ENCODE measurements at regions not wholly inside any gene's neighbourhood (a gene's known extent, or its start where the extent isn't known, plus 50 kb on each side); places are given as distances from the start of the nearest gene placed in this dataset.
"Not testable (repeated sequence)": the region's sequence is repeated elsewhere in the genome, so short reads cannot be mapped to it uniquely, and the experiment has no call there.

DNA sequence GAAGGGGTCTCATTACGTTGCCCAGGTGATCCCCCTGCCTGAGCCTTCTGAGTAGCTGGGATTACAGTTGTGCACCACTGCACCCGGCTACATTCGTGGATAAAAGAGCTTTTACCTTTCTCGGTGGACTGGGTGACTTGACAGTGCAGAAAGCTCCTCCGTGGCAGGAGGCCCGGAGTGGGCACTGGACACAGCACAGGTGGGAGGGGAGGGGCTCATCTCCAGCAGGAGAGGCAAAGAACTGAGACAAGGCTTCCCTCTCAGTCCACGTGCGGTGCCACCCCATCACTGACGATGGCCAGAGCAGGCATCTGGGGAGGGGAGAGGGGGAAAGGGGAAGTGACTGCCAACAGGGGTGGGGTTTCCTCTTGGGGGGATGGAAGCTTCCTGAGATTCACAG lies 118.4 kb downstream of the SHANK2 start:
- Histone ChIP-seq H3K9me3 (no peaks in the 10 kb centered on the region), H3K4me3 (no peak overlapping the region), H3K27ac (no peak overlapping the region), H3K36me3 (no peaks in the 10 kb centered on the region), H3K27me3 (no peaks in the 10 kb centered on the region), H3K4me1 (no peaks in the 10 kb centered on the region)
- TF ChIP-seq POLR2A (IDR thresholded peaks at IDR 0.05), result no peak
- TF ChIP-seq, protein P1, sequence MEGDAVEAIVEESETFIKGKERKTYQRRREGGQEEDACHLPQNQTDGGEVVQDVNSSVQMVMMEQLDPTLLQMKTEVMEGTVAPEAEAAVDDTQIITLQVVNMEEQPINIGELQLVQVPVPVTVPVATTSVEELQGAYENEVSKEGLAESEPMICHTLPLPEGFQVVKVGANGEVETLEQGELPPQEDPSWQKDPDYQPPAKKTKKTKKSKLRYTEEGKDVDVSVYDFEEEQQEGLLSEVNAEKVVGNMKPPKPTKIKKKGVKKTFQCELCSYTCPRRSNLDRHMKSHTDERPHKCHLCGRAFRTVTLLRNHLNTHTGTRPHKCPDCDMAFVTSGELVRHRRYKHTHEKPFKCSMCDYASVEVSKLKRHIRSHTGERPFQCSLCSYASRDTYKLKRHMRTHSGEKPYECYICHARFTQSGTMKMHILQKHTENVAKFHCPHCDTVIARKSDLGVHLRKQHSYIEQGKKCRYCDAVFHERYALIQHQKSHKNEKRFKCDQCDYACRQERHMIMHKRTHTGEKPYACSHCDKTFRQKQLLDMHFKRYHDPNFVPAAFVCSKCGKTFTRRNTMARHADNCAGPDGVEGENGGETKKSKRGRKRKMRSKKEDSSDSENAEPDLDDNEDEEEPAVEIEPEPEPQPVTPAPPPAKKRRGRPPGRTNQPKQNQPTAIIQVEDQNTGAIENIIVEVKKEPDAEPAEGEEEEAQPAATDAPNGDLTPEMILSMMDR (IDR thresholded peaks at IDR 0.05), result no peak
- 43% methylated on average over 3 of the region's 9 CpGs for WGBS (ENCODE audit: insufficient coverage, low coverage, low lambda C conversion rate, missing lambda C conversion rate)
- intact Hi-C loops (cut with DNase I), result no loop called here
- ATAC-seq (no peak), DNase-seq (no peak)

DNA sequence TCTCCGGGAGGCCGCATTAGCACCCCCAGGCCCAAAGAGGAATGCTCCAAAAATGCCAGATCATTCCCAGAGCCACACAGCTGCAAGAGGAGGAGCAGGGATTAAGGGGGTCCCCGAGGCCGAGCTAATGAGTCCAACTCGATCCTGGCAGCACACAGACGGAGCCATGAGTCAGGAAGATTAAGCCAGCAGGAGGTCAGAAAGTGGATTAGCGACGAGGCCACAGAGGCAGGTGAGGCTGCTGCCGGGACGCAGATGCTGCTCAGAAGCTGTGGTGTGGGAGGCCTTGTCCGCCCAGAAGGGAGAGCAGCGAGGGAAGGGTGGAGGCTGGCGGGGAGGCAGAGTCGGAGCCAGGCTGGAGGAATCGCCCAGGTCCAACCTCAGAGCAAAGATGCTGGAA lies 120.5 kb downstream of the SHANK2 start:
- ATAC-seq (no peak), DNase-seq (no peak)
- no peak overlapping the region for H3K27ac ChIP-seq
- TF ChIP-seq POLR2A (IDR thresholded peaks at IDR 0.05), result no peak
- TF ChIP-seq, protein P1 (IDR thresholded peaks at IDR 0.05), result no peak
- intact Hi-C loops (cut with DNase I), result no loop called here
- H3K4me1 ChIP-seq, result no peaks in the 10 kb centered on the region
- 60% methylated on average over 2 of the region's 15 CpGs for WGBS (ENCODE audit: insufficient coverage, low coverage, low lambda C conversion rate, missing lambda C conversion rate)
- H3K4me3 ChIP-seq, result no peak overlapping the region
- no peaks in the 10 kb centered on the region for H3K9me3 ChIP-seq
- H3K36me3 ChIP-seq, result no peaks in the 10 kb centered on the region
- H3K27me3 ChIP-seq, result no peaks in the 10 kb centered on the region

DNA sequence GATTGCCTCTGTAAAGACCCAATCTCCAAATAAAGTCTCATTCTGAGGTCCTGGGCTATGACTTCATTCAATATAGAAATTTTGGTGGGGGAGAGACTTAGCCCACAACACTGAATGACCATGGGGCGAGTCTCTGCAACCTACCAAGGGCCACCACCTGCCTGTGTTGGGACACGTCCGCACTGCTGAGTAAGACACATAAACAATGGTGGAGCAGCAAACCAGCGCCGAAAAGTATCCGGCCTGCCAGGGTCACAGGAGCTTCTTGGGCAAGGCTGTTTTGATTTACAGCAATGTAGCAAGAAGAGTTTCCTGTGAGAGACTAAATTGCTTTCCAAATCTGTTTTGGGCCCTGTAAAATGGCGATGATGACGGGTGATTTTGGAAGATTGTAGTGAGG lies 122.3 kb downstream of the SHANK2 start:
- TF ChIP-seq POLR2A (IDR thresholded peaks at IDR 0.05), result no peak
- TF ChIP-seq, protein P1 (IDR thresholded peaks at IDR 0.05), result no peak
- no peak overlapping the region for H3K27ac ChIP-seq
- no peak overlapping the region for H3K4me3 ChIP-seq
- H3K9me3 ChIP-seq, result no peaks in the 10 kb centered on the region
- no peaks in the 10 kb centered on the region for H3K36me3 ChIP-seq
- no peaks in the 10 kb centered on the region for H3K4me1 ChIP-seq
- no peak for DNase-seq
- intact Hi-C loops (cut with DNase I), result no loop called here
- no peaks in the 10 kb centered on the region for H3K27me3 ChIP-seq
- WGBS (ENCODE audit: insufficient coverage, low coverage, low lambda C conversion rate, missing lambda C conversion rate), result 93% methylated on average over 8 of the region's 8 CpGs
- no peak for ATAC-seq

DNA sequence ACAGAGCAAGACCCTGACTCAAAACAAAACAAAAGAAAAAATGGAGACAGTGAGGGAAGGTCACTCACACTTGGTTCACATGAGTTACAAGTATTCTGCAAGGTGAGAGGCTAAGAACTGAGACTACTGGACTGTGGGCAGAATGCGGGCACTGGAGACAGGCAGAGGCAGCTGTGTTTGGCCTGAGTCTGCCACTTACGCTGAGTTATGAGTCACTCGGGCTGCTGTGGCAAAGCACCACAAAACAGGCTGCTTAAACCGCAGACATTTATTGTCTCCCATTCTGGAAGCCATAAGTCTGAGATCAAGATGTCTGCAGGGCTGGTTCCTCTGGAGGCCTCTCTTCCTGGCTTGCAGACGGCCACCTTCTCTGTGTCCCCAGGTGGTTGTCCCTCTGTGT lies 122.8 kb downstream of the SHANK2 start:
- Histone ChIP-seq H3K4me1 (no peaks in the 10 kb centered on the region), H3K27me3 (no peaks in the 10 kb centered on the region), H3K9me3 (no peaks in the 10 kb centered on the region), H3K4me3 (no peak overlapping the region), H3K36me3 (no peaks in the 10 kb centered on the region), H3K27ac (no peak overlapping the region)
- DNase-seq (no peak), ATAC-seq (no peak)
- no peak for TF ChIP-seq POLR2A (IDR thresholded peaks at IDR 0.05)
- TF ChIP-seq, protein P1 (IDR thresholded peaks at IDR 0.05), result no peak
- intact Hi-C loops (cut with DNase I), result no loop called here
- WGBS (ENCODE audit: insufficient coverage, low coverage, low lambda C conversion rate, missing lambda C conversion rate), result no CpG with 5 or more reads among the region's 5 CpGs

DNA sequence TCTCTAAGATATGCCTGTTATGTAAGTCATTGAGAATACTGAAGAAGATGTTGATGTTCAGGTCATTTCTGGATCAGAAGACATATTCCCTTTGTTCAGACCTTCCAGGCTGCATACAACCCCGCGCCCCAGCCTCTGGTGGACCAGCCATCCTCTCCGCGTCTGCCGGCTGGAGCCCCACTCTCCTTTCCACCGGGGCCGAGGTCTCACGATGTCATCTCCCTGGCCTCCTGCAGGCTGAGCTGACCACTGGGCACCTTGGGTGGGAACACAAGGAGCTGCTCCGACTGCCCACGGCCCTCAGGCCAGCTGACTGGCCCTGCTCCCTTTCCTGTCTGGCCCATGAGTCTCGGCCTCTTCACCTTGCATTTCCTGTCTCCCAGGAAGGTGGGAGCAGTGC lies 124.6 kb downstream of the SHANK2 start:
- intact Hi-C loops (cut with DNase I), result no loop called here
- 85% methylated on average over 11 of the region's 11 CpGs for WGBS (ENCODE audit: insufficient coverage, low coverage, low lambda C conversion rate, missing lambda C conversion rate)

DNA sequence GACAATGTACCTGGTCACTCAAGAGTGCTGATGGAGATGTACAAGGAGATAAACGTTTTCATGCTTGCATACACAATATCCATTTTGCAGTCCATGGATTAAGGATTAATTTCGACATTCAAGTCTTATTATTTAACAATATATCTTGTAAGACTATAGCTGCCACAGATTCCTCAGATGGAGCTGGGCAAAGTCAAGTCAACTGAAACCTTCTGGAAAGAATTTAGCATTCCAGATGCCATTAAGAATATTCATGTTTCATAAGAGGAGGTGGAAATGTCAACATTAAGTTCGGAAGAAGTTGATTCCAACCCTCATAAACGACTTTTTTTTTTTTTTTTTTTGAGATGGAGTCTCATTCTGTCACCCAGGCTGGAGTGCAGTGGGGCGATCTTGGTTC lies 126.0 kb downstream of the SHANK2 start:
- 67% methylated on average over 4 of the region's 5 CpGs for WGBS (ENCODE audit: insufficient coverage, low coverage, low lambda C conversion rate, missing lambda C conversion rate)

More for the DNA sequence above, 124.6 kb downstream of the SHANK2 start:
- peak in 1 of 4 donors; percentile 23 for ATAC-seq
- DNase-seq, result no peak
- Histone ChIP-seq H3K4me3 (no peak overlapping the region), H3K4me1 (no peaks in the 10 kb centered on the region), H3K9me3 (no peaks in the 10 kb centered on the region), H3K27me3 (no peaks in the 10 kb centered on the region), H3K27ac (no peak overlapping the region), H3K36me3 (no peaks in the 10 kb centered on the region)
- no peak for TF ChIP-seq POLR2A (IDR thresholded peaks at IDR 0.05)
- TF ChIP-seq, protein P1 (IDR thresholded peaks at IDR 0.05), result no peak

More for the DNA sequence above, 126.0 kb downstream of the SHANK2 start:
- DNase-seq; intact Hi-C loops (cut with DNase I); H3K4me3 ChIP-seq; H3K9me3 ChIP-seq; H3K27me3 ChIP-seq; H3K36me3 ChIP-seq; H3K27ac ChIP-seq; ATAC-seq; H3K4me1 ChIP-seq: not testable (repeated sequence)
